Activated B cell treated with CpG ODN at 0.5 μM for 24 hours (primary cell): ENCODE measurements at regions not wholly inside any gene's neighbourhood (a gene's known extent, or its start where the extent isn't known, plus 50 kb on each side); places are given as distances from the start of the nearest gene placed in this dataset.

ENCODE experiments used
- ATAC-seq: fragments of 200-7000 bp; cut with Tn5 transposase; one replicate; pipeline ENCODE4 v1.10.0; 2021; ENCODE audit warnings: low read depth, mild to moderate bottlenecking, moderate library complexity
- CTCF ChIA-PET: fragments of 350-600 bp; sonication (Branson Sonifier 250); formaldehyde crosslinking; loops from one replicate; lab custom pipeline; 2021; ENCODE audit warnings: antibody characterized with exemption; lab: Charles Lee
- POLR2A ChIA-PET: fragments of 350-600 bp; sonication (Branson Sonifier 250); formaldehyde crosslinking; loops from one replicate; lab custom pipeline; 2021; ENCODE audit warnings: antibody characterized with exemption; lab: Charles Lee
- DNase-seq: peaks from one replicate; pipeline ENCODE4 v3.0.0; 2022
- H3K27ac Mint-ChIP-seq: one replicate; pipeline ENCODE4 v1.8.0; 2020; ENCODE audit warnings: mixed read lengths
- H3K27me3 Mint-ChIP-seq: one replicate; pipeline ENCODE4 v1.8.0; 2021; ENCODE audit warnings: mixed read lengths
- H3K36me3 Mint-ChIP-seq: one replicate; pipeline ENCODE4 v1.8.0; 2021; ENCODE audit warnings: low read depth, mixed read lengths
- H3K4me1 Mint-ChIP-seq: one replicate; pipeline ENCODE4 v1.8.0; 2021; ENCODE audit warnings: mixed read lengths
- H3K4me3 Mint-ChIP-seq: one replicate; pipeline ENCODE4 v1.8.0; 2020; ENCODE audit warnings: mild to moderate bottlenecking, mixed read lengths
- H3K9me3 Mint-ChIP-seq: one replicate; pipeline ENCODE4 v1.8.0; 2020; ENCODE audit warnings: mixed read lengths
- intact Hi-C: fragments of 100-400 bp; cut with micrococcal nuclease; formaldehyde crosslinking; loops from one replicate; pipeline ENCODE4 v1.15.1; 2024
- TF ChIP-seq, protein P1 (sequence below): fragments of 200-600 bp; IDR thresholded peaks from one replicate; pipeline ENCODE4 v1.8.0; 2022; ENCODE audit warnings: antibody characterized with exemption, mild to moderate bottlenecking

DNA sequence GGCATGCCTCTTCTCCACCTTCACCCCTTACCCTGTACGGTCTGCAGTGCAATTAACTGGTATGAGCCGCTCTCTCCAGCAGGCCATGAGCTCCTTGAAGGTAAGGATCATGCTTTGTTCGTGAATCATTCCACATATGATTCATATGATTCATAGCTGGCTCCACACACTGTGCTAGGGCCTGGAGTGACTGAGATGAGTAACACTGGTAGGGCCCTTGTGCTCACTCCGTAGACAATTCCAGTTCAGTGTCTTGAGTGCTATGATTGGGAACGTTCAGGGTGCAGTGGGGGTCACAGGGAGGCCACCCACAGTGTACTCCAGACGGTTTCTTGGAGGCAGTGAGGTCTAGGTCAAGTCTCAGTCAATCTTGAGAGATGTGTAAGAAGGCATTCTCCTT, 239.8 kb downstream of the LMX1A start:
- H3K9me3 Mint-ChIP-seq: no peaks in the 10 kb centered on the region
- H3K27me3 Mint-ChIP-seq: peaks cover 37% of the 10 kb centered on the region
- no peak overlapping the region for H3K4me3 Mint-ChIP-seq
- ATAC-seq (no peak), DNase-seq (no peak)
- H3K4me1 Mint-ChIP-seq: no peaks in the 10 kb centered on the region
- no peak overlapping the region for H3K27ac Mint-ChIP-seq
- ChIA-PET CTCF (no interaction called here), POLR2A (no interaction called here)
- TF ChIP-seq, protein P1, sequence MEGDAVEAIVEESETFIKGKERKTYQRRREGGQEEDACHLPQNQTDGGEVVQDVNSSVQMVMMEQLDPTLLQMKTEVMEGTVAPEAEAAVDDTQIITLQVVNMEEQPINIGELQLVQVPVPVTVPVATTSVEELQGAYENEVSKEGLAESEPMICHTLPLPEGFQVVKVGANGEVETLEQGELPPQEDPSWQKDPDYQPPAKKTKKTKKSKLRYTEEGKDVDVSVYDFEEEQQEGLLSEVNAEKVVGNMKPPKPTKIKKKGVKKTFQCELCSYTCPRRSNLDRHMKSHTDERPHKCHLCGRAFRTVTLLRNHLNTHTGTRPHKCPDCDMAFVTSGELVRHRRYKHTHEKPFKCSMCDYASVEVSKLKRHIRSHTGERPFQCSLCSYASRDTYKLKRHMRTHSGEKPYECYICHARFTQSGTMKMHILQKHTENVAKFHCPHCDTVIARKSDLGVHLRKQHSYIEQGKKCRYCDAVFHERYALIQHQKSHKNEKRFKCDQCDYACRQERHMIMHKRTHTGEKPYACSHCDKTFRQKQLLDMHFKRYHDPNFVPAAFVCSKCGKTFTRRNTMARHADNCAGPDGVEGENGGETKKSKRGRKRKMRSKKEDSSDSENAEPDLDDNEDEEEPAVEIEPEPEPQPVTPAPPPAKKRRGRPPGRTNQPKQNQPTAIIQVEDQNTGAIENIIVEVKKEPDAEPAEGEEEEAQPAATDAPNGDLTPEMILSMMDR: no peak
- intact Hi-C loops: no loop called here
- no peaks in the 10 kb centered on the region for H3K36me3 Mint-ChIP-seq

DNA sequence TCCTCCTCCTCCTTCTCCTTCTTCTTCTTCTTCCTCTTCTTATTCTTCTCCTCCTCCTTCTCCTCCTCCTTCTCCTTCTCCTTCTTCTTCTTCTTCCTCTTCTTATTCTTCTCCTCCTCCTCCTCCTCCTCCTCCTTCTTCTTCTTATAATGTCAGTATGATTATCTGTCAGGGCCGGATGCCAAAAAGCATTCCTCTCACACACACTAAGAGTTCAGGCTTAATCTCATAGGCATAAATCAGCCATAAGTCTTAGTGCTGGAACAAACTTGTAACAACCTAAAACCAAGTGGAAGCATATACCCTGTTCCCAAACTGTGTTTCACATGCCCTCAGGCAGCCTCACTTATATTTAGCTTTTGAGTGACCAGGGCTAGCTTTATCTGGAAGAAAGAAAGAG, 240.3 kb downstream of the LMX1A start:
- Mint-ChIP-seq H3K9me3 (no peaks in the 10 kb centered on the region), H3K27ac (no peak overlapping the region), H3K4me3 (no peak overlapping the region), H3K4me1 (no peaks in the 10 kb centered on the region), H3K36me3 (no peaks in the 10 kb centered on the region), H3K27me3 (peaks cover 37% of the 10 kb centered on the region)
- no peak for DNase-seq
- TF ChIP-seq, protein P1: no peak
- intact Hi-C loops: no loop called here
- POLR2A ChIA-PET: no interaction called here
- CTCF ChIA-PET: no interaction called here
- no peak for ATAC-seq

DNA sequence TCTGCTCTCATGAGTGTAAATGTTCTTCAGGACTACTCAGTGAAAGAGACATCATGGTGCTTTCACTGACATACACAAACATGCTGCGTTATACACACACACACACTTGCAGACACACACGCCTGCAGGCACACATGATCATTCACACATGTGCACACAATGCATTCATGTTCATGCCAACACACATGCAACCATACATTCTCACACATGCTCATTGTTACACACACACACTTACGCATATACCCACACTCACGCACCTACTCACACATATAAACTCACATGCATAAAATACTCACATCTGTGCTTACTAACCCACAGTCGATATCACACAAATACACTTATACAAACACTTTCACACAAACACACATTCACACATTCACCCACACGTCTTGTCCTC, 241.6 kb downstream of the LMX1A start:
- no peak for DNase-seq
- Mint-ChIP-seq H3K27me3 (peaks cover 34% of the 10 kb centered on the region), H3K27ac (no peak overlapping the region), H3K9me3 (no peaks in the 10 kb centered on the region), H3K4me1 (no peaks in the 10 kb centered on the region), H3K4me3 (no peak overlapping the region), H3K36me3 (no peaks in the 10 kb centered on the region)
- TF ChIP-seq, protein P1: no peak
- CTCF ChIA-PET: interaction anchor here (0.8 to 2.0 kb wide), 2 partner anchors 14 to 478 kb away, joined by 3 to 9 read pairs; no protein-coding TSS in a partner anchor
- intact Hi-C loops: no loop called here
- ATAC-seq: no peak
- POLR2A ChIA-PET: no interaction called here

DNA sequence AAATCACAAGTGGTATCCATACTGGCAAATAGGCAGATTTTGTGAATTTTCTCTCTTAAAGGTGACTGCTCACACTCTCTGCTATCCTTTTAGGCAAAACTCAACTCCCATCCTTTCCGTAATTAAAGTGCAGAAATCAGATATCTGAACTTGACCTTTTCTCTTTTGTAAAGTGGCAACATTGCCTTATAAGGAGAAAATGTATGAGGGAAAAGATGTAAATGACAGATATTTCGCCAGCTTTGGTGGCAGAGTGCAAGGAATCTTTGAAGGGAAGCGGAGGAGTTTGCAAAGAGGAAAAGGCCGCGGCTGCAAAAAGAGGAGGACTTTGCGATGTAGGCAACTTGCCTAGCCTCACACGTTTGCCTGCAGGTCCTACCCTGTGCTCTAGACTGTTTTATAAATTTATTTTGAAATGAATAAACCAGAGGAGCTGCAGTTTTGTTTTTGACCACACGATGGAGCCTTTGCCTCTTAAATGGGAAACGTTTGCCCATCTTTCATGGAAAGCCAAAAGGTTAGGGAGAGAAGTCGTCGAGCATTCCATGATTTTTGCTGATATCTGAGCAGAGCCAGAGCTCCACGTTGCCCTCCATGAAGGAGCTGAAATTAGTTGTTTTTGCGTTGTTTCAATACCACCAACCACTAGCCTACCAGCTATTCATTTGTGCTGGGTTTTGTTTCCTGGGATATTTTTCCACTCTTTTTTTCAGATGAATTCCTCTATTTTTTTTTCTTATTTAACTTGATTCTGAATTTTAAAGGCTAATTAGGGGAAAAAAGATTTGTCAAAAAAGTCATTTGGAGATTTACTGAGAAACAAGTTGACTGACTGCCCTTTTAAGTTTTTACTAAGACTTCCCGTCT, 242.3 kb downstream of the LMX1A start:
- no peaks in the 10 kb centered on the region for H3K9me3 Mint-ChIP-seq
- H3K27ac Mint-ChIP-seq: no peak overlapping the region
- ChIA-PET POLR2A (no interaction called here), CTCF (interaction anchor here (0.6 to 2.0 kb wide), 5 partner anchors 10 to 1391 kb away, joined by 3 to 9 read pairs (median 3); no protein-coding TSS in a partner anchor)
- TF ChIP-seq, protein P1: peak; percentile 38
- H3K27me3 Mint-ChIP-seq: peaks cover 29% of the 10 kb centered on the region
- no peaks in the 10 kb centered on the region for H3K4me1 Mint-ChIP-seq
- no peaks in the 10 kb centered on the region for H3K36me3 Mint-ChIP-seq
- no peak overlapping the region for H3K4me3 Mint-ChIP-seq
- ATAC-seq (no peak), DNase-seq (no peak)
- intact Hi-C loops: no loop called here

DNA sequence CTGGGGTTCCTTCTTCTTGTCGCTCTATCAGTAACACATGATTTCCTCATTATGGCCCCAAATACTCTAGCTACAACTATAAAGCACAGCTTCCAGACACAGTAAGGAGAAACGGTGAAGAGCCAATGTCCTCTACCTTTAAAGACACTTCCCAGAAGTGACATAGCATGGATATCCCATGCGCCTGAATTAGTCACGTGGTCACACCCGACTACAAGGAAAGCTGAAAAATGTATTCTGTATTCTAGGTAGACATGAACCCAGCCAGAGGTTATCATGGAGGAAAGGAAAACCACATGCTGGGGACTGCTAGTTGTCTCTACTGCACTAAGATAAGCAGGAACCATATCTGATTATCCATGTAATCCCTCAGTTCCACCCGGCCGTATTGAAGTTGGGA, 244.3 kb downstream of the LMX1A start:
- intact Hi-C loops: no loop called here
- no peaks in the 10 kb centered on the region for H3K9me3 Mint-ChIP-seq
- CTCF ChIA-PET: no interaction called here

More for the DNA sequence above, 244.3 kb downstream of the LMX1A start:
- peaks cover 18% of the 10 kb centered on the region for H3K27me3 Mint-ChIP-seq
- H3K36me3 Mint-ChIP-seq: no peaks in the 10 kb centered on the region
- no peak overlapping the region for H3K4me3 Mint-ChIP-seq
- no peak for ATAC-seq
- no peaks in the 10 kb centered on the region for H3K4me1 Mint-ChIP-seq
- TF ChIP-seq, protein P1: no peak
- H3K27ac Mint-ChIP-seq: no peak overlapping the region
- POLR2A ChIA-PET: no interaction called here
- no peak for DNase-seq
